Hypothalamus (tissue), 51 donors: ENCODE measurements at regions not wholly inside any gene's neighbourhood (a gene's known extent, or its start where the extent isn't known, plus 50 kb on each side); places are given as distances from the start of the nearest gene placed in this dataset.
"Not testable (repeated sequence)": the region's sequence is repeated elsewhere in the genome, so short reads cannot be mapped to it uniquely, and the experiment has no call there.

ENCODE experiments used
- DNase-seq, 51 donors: peaks; one replicate each; lab custom pipeline; 2025; lab: John Stamatoyannopoulos, UW

DNA sequence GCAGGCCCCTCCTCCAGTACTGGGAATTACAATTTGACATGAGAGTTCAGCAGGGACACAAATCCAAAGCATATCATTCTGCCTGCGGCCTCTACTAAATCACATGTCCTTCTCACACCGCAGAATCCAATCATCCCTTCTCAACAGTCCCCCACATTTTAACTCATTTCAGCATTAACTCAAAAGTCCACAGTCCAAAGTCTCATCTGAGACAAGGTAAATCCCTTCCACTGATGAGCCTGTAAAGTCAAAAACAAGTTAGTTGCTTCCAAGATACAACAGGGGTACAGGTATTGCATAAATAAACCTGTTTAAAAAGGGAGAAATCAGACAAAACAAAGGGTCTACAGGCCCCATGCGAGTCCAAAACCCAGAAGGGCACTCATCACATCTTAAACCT lies 64.0 kb downstream of the EBNA1BP2 start:
- no peak for DNase-seq

DNA sequence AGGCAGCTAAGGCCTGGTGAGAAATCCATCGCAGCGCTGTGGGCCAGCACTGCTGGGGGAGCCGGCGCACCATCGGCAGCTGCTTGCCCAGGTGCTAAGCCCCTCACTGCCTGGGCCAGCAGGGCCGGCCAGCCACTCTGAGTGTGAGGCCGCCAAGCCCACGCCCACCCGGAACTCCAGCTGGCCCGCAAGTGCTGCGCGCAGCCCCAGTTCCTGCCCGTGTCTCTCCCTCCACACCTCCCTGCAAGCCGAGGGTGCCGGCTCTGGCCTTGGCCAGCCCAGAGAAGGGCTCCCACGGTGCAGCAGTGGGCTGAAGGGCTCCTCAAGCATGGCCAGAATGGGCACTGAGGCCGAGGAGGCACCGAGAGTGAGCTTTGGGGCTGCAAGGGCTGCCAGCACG lies 64.4 kb downstream of the EBNA1BP2 start:
- no peak for DNase-seq

GRCh38 chr1:43104027-43104763 lies 67.9 kb downstream of the EBNA1BP2 start:
- DNase-seq, result no peak

- no peak for DNase-seq
Observed at GRCh38 chr1:43101061-43101460, 71.0 kb downstream of the EBNA1BP2 start.

DNA sequence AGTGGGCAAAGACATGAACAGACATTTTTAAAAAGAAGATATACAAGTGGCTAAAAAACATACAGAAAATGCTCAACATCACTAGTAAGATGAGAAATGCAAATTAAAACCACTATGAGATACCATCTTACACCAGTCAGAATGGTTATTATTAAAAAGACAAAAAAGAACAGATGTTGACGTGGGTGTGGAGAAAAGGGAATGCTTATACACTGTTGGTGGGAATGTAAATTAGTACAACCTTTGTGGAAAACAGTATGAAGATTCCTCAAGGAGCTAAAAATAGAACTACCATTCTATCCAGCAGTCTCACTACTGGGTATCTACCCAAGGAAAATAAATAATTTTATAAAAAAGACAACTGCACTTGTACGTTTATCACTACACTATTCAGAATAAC lies 73.9 kb downstream of the EBNA1BP2 start:
- DNase-seq, result no peak

DNA sequence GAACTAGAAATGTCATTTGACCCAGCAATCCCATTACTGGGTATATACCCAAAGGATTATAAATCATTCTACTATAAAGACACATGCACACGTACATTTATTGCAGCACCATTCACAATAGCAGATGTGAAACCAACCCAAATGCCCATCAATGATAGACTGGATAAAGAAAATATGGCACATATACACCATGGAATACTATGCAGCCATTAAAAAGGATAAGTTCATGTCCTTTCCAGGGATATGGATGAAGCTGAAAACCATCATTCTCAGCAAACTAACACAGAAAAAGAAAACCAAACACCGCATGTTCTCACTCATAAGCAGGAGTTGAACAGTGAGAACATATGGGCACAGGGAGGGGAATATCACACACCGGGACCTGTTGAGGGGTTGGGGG lies 75.6 kb downstream of the EBNA1BP2 start:
- DNase-seq, result not testable (repeated sequence)

GRCh38 chr1:43090812-43091211 lies 81.3 kb downstream of the EBNA1BP2 start:
- not testable (repeated sequence) for DNase-seq

DNA sequence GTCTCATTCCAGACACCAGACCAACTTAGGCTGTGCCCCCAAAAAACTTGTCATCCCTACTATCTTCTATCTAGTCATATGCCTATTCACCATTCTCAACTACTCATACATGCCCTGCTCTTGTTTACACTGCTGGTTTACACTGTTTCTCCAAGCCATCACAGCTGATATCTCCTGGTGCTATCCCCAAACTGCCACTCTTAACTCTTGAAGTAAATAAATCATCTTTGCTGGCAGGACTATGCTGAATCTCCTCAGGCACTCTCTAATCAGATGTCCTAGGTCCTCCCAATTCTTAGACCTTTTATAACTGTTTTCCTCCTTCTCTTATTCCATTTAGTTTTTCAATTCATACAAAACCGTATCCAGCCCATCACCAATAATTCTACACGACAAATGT lies 81.9 kb downstream of the EBNA1BP2 start:
- not testable (repeated sequence) for DNase-seq

GRCh38 chr1:43083375-43083891 lies 88.7 kb downstream of the EBNA1BP2 start:
- no peak for DNase-seq

DNA sequence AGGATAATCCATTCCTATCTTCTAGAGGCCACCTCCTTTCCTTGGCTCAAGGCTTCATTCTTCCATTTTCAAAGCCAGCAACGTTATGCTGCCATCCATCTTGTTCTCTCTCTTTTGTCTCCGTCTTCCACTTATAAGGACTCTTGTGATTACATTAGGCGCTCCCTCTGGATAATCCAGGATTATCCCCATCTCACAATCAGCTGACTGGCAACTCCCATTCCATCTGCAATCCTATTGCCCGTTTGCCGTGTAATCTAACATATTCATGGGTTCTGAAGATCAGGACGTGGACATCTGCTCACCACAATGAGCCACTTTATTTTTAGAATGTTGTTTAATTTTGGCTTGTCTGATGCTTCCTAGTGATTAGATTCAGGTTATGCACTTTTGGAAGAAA lies 89.3 kb downstream of the EBNA1BP2 start:
- no peak for DNase-seq

- no peak for DNase-seq
Observed at GRCh38 chr1:43077273-43077672, 94.8 kb downstream of the EBNA1BP2 start.

DNA sequence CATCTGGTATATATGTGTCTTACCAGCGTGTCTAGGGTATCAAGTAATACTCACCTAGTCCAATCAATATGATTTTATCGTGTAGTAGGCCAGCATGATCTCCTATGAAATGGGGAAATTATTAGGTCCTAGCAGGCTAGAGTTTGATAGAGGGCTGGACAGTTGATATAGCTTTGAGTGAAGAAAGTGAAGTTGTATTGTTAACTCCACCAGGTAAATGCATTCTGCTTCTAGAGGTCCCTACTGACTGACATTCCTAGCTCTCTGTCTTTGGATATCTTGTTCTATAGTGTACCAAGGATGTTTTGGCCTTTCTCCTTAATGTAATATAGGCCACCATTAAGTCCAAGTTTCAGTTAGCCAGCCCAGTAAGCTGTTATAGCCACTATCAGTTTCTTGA lies 97.4 kb downstream of the EBNA1BP2 start:
- DNase-seq, result no peak

GRCh38 chr1:43074244-43074643 lies 97.8 kb downstream of the EBNA1BP2 start:
- no peak for DNase-seq

GRCh38 chr1:43073490-43074230 lies 98.4 kb downstream of the EBNA1BP2 start:
- DNase-seq, result peak in 44 of 51 donors; percentile 10 to 86 (median 57)

DNA sequence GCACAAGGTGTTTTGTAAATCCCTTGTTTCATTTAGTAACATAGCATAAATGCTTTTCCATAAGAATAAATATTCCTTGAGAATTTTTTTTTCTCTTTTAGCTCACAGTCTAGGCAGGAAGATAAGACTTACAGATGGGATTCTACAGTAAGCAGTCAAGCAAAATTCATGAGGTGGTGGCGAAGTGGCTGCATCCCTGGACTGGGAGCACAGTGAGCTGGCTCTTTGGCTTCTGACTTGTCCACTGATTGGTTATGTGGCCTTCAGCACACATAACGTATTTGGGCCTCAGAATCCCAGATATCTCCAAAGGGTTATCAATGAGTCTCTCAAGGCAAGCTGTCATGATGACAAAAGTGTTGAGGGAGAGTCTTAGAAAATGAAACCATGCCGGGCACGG lies 99.8 kb downstream of the EBNA1BP2 start:
- DNase-seq, result no peak

GRCh38 chr1:43071241-43071640 lies 100.8 kb downstream of the EBNA1BP2 start:
- no peak for DNase-seq

- DNase-seq, result peak in 8 of 51 donors; percentile 7 to 62 (median 27)
Observed at GRCh38 chr1:43069461-43070050, 102.5 kb downstream of the EBNA1BP2 start.

GRCh38 chr1:43068911-43069310 lies 103.2 kb downstream of the EBNA1BP2 start:
- no peak for DNase-seq

DNA sequence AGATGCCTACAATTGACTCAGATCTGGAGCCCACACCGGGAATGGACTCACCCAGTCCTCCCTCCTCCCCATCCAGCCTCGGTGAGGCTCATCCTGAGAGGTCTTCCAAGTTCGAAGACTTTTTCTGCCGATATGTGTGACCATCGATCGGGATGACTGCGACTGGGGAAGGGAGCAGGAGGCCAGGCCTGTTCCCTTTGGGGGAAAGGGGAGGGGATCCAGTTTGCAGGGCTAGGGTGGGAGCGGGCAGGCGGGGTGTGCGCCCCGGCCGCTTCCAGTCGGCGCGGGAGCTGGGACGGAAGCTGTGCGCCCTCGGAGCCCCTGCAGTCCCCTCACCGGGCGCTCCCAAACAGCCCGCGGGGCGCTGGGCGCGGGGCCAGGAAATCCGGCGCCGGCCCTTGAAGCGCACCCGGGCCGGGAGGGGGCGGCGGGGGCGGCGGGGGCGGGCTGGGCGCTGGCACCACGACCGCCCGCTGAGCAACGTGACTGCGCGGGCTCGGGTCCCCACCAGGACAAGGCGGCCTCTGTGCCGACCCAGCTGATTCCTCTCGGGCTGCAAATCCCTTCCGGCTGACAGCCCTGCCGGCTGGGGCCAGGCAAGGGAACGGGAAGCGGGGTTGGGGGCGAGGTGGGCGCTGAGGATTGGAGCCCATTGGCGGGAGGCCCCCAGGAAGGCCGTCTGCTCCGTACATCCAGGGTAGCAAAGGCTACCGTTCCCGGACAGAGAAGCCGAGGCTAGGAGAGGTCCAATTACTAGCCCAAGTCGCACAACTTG lies 103.9 kb downstream of the EBNA1BP2 start:
- DNase-seq, result peak in 27 of 51 donors; percentile 4 to 62 (median 23)

GRCh38 chr1:43067233-43067745 lies 104.8 kb downstream of the EBNA1BP2 start:
- DNase-seq, result no peak
